Smooth muscle cell (in vitro differentiated cells): ENCODE measurements at regions not wholly inside any gene's neighbourhood (a gene's known extent, or its start where the extent isn't known, plus 50 kb on each side); places are given as distances from the start of the nearest gene placed in this dataset.

ENCODE experiments used
- DNase-seq: peaks from one replicate; lab custom pipeline; 2025; ENCODE audit not compliant: unreplicated experiment; lab: John Stamatoyannopoulos, UW
- H2AFZ ChIP-seq: fragments of 200-600 bp; sonication (generic); 2 replicates; pipeline ENCODE4 v1.6.0; 2016; ENCODE audit warnings: antibody characterized with exemption, low read depth, mild to moderate bottlenecking
- H3F3A ChIP-seq: fragments of 200-600 bp; sonication (generic); 2 replicates; pipeline ENCODE4 v1.6.0; 2017; ENCODE audit warnings: antibody characterized with exemption, low read depth
- H3K27ac ChIP-seq: fragments of 200-600 bp; sonication (generic); 2 replicates; pipeline ENCODE4 v1.5.1; 2016; ENCODE audit warnings: low read depth, mild to moderate bottlenecking
- H3K27me3 ChIP-seq: fragments of 200-600 bp; sonication (generic); 2 replicates; pipeline ENCODE4 v1.6.1; 2016; ENCODE audit warnings: low read depth, mild to moderate bottlenecking
- H3K36me3 ChIP-seq: fragments of 200-600 bp; sonication (generic); 2 replicates; pipeline ENCODE4 v1.5.1; 2016; ENCODE audit warnings: low read depth
- H3K4me1 ChIP-seq: fragments of 200-600 bp; sonication (generic); 2 replicates; pipeline ENCODE4 v1.5.1; 2016; ENCODE audit warnings: low read depth
- H3K4me2 ChIP-seq: fragments of 200-600 bp; sonication (generic); 2 replicates; pipeline ENCODE4 v1.6.0; 2016; ENCODE audit warnings: mild to moderate bottlenecking
- H3K4me3 ChIP-seq: fragments of 200-600 bp; sonication (generic); 2 replicates; pipeline ENCODE4 v1.5.1; 2016; ENCODE audit warnings: mild to moderate bottlenecking
- H3K79me2 ChIP-seq: fragments of 200-600 bp; sonication (generic); 2 replicates; pipeline ENCODE4 v1.6.0; 2016; ENCODE audit warnings: low read depth, mild to moderate bottlenecking
- H3K9ac ChIP-seq: fragments of 200-600 bp; sonication (generic); 2 replicates; pipeline ENCODE4 v1.6.0; 2016; ENCODE audit warnings: low read depth
- H3K9me3 ChIP-seq: fragments of 200-600 bp; sonication (generic); replicated peaks from 2 replicates; pipeline ENCODE4 v1.5.1; 2016; ENCODE audit warnings: low read depth
- H4K20me1 ChIP-seq: fragments of 200-600 bp; sonication (generic); 2 replicates; pipeline ENCODE4 v1.6.0; 2016; ENCODE audit warnings: low read depth
- CTCF ChIP-seq: fragments of 200-600 bp; sonication (generic); IDR thresholded peaks from 2 replicates; pipeline ENCODE4 v1.5.1; 2017; ENCODE audit warnings: borderline replicate concordance, mild to moderate bottlenecking, antibody characterized with exemption; ENCODE audit not compliant: insufficient read depth, poor library complexity, severe bottlenecking
- WGBS: methylation state at CpG from one replicate; pipeline ENCODE4 v1.1.7; 2016; ENCODE audit warnings: low lambda C conversion rate; 5-methylcytosine and 5-hydroxymethylcytosine counted together

- Histone ChIP-seq H3K4me3 (no peak overlapping the region), H3K79me2 (no peaks in the 10 kb centered on the region), H3F3A (peaks cover 15% of the 10 kb centered on the region), H3K4me1 (peaks cover 10% of the 10 kb centered on the region), H3K27me3 (no peaks in the 10 kb centered on the region), H3K9me3 (no peaks in the 10 kb centered on the region), H3K4me2 (no peak overlapping the region), H3K27ac (no peak overlapping the region), H4K20me1 (no peaks in the 10 kb centered on the region), H3K36me3 (no peaks in the 10 kb centered on the region), H3K9ac (no peak overlapping the region), H2AFZ (no peak overlapping the region)
- DNase-seq = no peak
- WGBS = 74% methylated on average over 4 of the region's 4 CpGs
- TF ChIP-seq CTCF = no peak
These were observed 92.1 kb upstream of the UBE2E1 start for GRCh38 chr3:23713641-23714040.

- Histone ChIP-seq H3K4me3 (no peak overlapping the region), H3K4me1 (no peaks in the 10 kb centered on the region), H3K9me3 (no peaks in the 10 kb centered on the region), H2AFZ (no peak overlapping the region), H4K20me1 (no peaks in the 10 kb centered on the region), H3K36me3 (no peaks in the 10 kb centered on the region), H3K9ac (no peak overlapping the region), H3F3A (no peaks in the 10 kb centered on the region), H3K4me2 (no peak overlapping the region), H3K27ac (no peak overlapping the region), H3K27me3 (no peaks in the 10 kb centered on the region), H3K79me2 (no peaks in the 10 kb centered on the region)
- 92% methylated on average over 2 of the region's 2 CpGs for WGBS
- no peak for DNase-seq
- no peak for TF ChIP-seq CTCF
These were observed 85.7 kb upstream of the UBE2E1 start for GRCh38 chr3:23720059-23720458.

GRCh38 chr3:23720885-23721284, 84.9 kb upstream of the UBE2E1 start:
- Histone ChIP-seq H3K27ac (no peak overlapping the region), H3K9ac (no peak overlapping the region), H3K4me3 (no peak overlapping the region), H3K4me1 (no peaks in the 10 kb centered on the region), H4K20me1 (no peaks in the 10 kb centered on the region), H3F3A (no peaks in the 10 kb centered on the region), H3K79me2 (no peaks in the 10 kb centered on the region), H3K36me3 (no peaks in the 10 kb centered on the region), H3K4me2 (no peak overlapping the region), H2AFZ (no peak overlapping the region), H3K9me3 (no peaks in the 10 kb centered on the region), H3K27me3 (no peaks in the 10 kb centered on the region)
- TF ChIP-seq CTCF = no peak
- 69% methylated on average over 2 of the region's 2 CpGs for WGBS
- no peak for DNase-seq

GRCh38 chr3:23723141-23723540, 82.6 kb upstream of the UBE2E1 start:
- no peak for DNase-seq
- Histone ChIP-seq H3K4me3 (no peak overlapping the region), H3K79me2 (no peaks in the 10 kb centered on the region), H3K9me3 (no peaks in the 10 kb centered on the region), H3K27ac (no peak overlapping the region), H3F3A (peaks cover 5% of the 10 kb centered on the region), H3K36me3 (no peaks in the 10 kb centered on the region), H2AFZ (no peak overlapping the region), H3K4me2 (no peak overlapping the region), H3K4me1 (peaks cover under 1% of the 10 kb centered on the region), H4K20me1 (no peaks in the 10 kb centered on the region), H3K9ac (no peak overlapping the region), H3K27me3 (no peaks in the 10 kb centered on the region)
- TF ChIP-seq CTCF = no peak
- WGBS = 96% methylated on average over 5 of the region's 5 CpGs
